Small intestine (tissue), 7 donors: ENCODE measurements at regions not wholly inside any gene's neighbourhood (a gene's known extent, or its start where the extent isn't known, plus 50 kb on each side); places are given as distances from the start of the nearest gene placed in this dataset.
A peak's percentile ranks its signal among the peaks of the same experiment; 100 is the strongest.

ENCODE experiments used
- DNase-seq, 2 donors: peaks; one replicate each; pipeline versions ENCODE4 v3.0.0 to v3.0.0-alpha.2; 2013
- FAIRE-seq: peaks from 2 replicates; lab custom pipeline; 2012; peaks lifted over from hg19 to GRCh38; lab: Jason Lieb, UNC
- H3K27ac ChIP-seq, 3 donors: one replicate each; pipeline ENCODE4 v1.5.1; 2013; ENCODE audit warnings: low read length in 2 of 3, mild to moderate bottlenecking in 2 of 3, control low read depth in 1 of 3, inconsistent platforms in 1 of 3, low read depth in 1 of 3, moderate library complexity in 1 of 3
- H3K27me3 ChIP-seq, 3 donors: one replicate each; pipeline ENCODE4 v1.6.1; 2013; ENCODE audit warnings: low read length in 3 of 3, inconsistent platforms in 1 of 3; ENCODE audit not compliant: control insufficient read depth in 3 of 3, insufficient read depth in 3 of 3
- H3K36me3 ChIP-seq, 3 donors: one replicate each; pipeline ENCODE4 v1.6.1; 2013; ENCODE audit warnings: low read length in 3 of 3, inconsistent platforms in 1 of 3, low read depth in 1 of 3, mild to moderate bottlenecking in 1 of 3, moderate library complexity in 1 of 3; ENCODE audit not compliant: control insufficient read depth in 3 of 3, insufficient read depth in 2 of 3
- H3K4me1 ChIP-seq, 3 donors: one replicate each; pipeline ENCODE4 v1.6.1; 2013; ENCODE audit warnings: low read length in 2 of 3, inconsistent platforms in 1 of 3, low read depth in 1 of 3, mild to moderate bottlenecking in 1 of 3, moderate library complexity in 1 of 3; ENCODE audit not compliant: control insufficient read depth in 3 of 3, insufficient read depth in 2 of 3
- H3K4me3 ChIP-seq, 3 donors: one replicate each; pipeline ENCODE4 v1.5.1; 2013; ENCODE audit warnings: low read length in 3 of 3, control low read depth in 1 of 3, inconsistent platforms in 1 of 3, low read depth in 1 of 3, mild to moderate bottlenecking in 1 of 3, moderate library complexity in 1 of 3
- H3K9me3 ChIP-seq, 2 donors: one replicate each; pipeline ENCODE4 v1.6.1; 2013; ENCODE audit warnings: low read depth in 1 of 2, low read length in 1 of 2; ENCODE audit not compliant: control insufficient read depth in 2 of 2, insufficient read depth in 1 of 2
- WGBS, 3 donors: extraction: QIAGEN DNeasy Blood & Tissue Kit; methylation state at CpG; one replicate each; pipeline ENCODE4 v1.1.7; 2013; 5-methylcytosine and 5-hydroxymethylcytosine counted together
- donor health status: healthy with polysubstance abuse.
- donor health status: control.
- donor health status: control.
- donor health status: Bipolar disorder and iron deficiency.
- donor health status: healthy.

- peak; percentile 63 to 87 for DNase-seq
- H3K36me3 ChIP-seq = no peaks in the 10 kb centered on the region
- H3K9me3 ChIP-seq = no peaks in the 10 kb centered on the region
- no peaks in the 10 kb centered on the region for H3K27me3 ChIP-seq
- 21 to 63% (median 31%) methylated on average over 1 of the region's 1 CpG for WGBS, 3 donors
- H3K27ac ChIP-seq = peak overlapping the region in 1 of 3 donors; percentile 65
- H3K4me3 ChIP-seq = no peak overlapping the region
- H3K4me1 ChIP-seq = peaks cover 0 to 11% (median 0%) of the 10 kb centered on the region in 3 donors
- FAIRE-seq = no peak
Observed at GRCh38 chr12:18919871-18920511, 182.1 kb downstream of the CAPZA3 start.

GRCh38 chr12:18922851-18923250 lies 184.9 kb downstream of the CAPZA3 start:
- Histone ChIP-seq H3K4me3 (no peak overlapping the region), H3K9me3 (no peaks in the 10 kb centered on the region), H3K27ac (no peak overlapping the region), H3K36me3 (no peaks in the 10 kb centered on the region), H3K27me3 (no peaks in the 10 kb centered on the region), H3K4me1 (peaks cover 0 to 11% (median 0%) of the 10 kb centered on the region in 3 donors)
- FAIRE-seq (no peak), DNase-seq (no peak)
- 84 to 88% (median 87%) methylated on average over 4 of the region's 4 CpGs for WGBS, 3 donors

- peaks cover 0 to 11% (median 0%) of the 10 kb centered on the region in 3 donors for H3K4me1 ChIP-seq
- WGBS, 3 donors = 73 to 82% (median 80%) methylated on average over 3 of the region's 3 CpGs
- no peak overlapping the region for H3K27ac ChIP-seq
- no peaks in the 10 kb centered on the region for H3K9me3 ChIP-seq
- DNase-seq (no peak), FAIRE-seq (no peak)
- H3K4me3 ChIP-seq = no peak overlapping the region
- no peaks in the 10 kb centered on the region for H3K36me3 ChIP-seq
- no peaks in the 10 kb centered on the region for H3K27me3 ChIP-seq
Observed at GRCh38 chr12:18923721-18924120, 185.8 kb downstream of the CAPZA3 start.

- DNase-seq = no peak
- WGBS, 3 donors = 92 to 94% (median 93%) methylated on average over 7 of the region's 7 CpGs
- no peaks in the 10 kb centered on the region for H3K4me1 ChIP-seq
- H3K27me3 ChIP-seq = no peaks in the 10 kb centered on the region
- H3K27ac ChIP-seq = no peak overlapping the region
- FAIRE-seq = no peak
- H3K36me3 ChIP-seq = no peaks in the 10 kb centered on the region
- H3K9me3 ChIP-seq = peaks cover 0 to 5% of the 10 kb centered on the region in 2 donors
- no peak overlapping the region for H3K4me3 ChIP-seq
Observed at GRCh38 chr12:18926188-18926587, 188.3 kb downstream of the CAPZA3 start.

- H3K4me3 ChIP-seq = no peak overlapping the region
- no peaks in the 10 kb centered on the region for H3K27me3 ChIP-seq
- FAIRE-seq (no peak), DNase-seq (no peak)
- H3K36me3 ChIP-seq = no peaks in the 10 kb centered on the region
- no peak overlapping the region for H3K27ac ChIP-seq
- no peaks in the 10 kb centered on the region for H3K4me1 ChIP-seq
- H3K9me3 ChIP-seq = peaks cover 0 to 5% of the 10 kb centered on the region in 2 donors
- 77 to 87% (median 82%) methylated on average over 2 of the region's 2 CpGs for WGBS, 3 donors
Observed at GRCh38 chr12:18932211-18932610, 194.3 kb downstream of the CAPZA3 start.

- FAIRE-seq (no peak), DNase-seq (no peak)
- Histone ChIP-seq H3K36me3 (no peaks in the 10 kb centered on the region), H3K27ac (no peak overlapping the region), H3K27me3 (no peaks in the 10 kb centered on the region), H3K9me3 (peaks cover 0 to 5% of the 10 kb centered on the region in 2 donors), H3K4me1 (no peaks in the 10 kb centered on the region), H3K4me3 (no peak overlapping the region)
- WGBS, 3 donors = 41 to 67% (median 48%) methylated on average over 2 of the region's 2 CpGs
Observed at GRCh38 chr12:18932715-18933114, 194.8 kb downstream of the CAPZA3 start.

GRCh38 chr12:18935371-18935965 lies 194.1 kb upstream of the PLEKHA5 start:
- DNase-seq (no peak), FAIRE-seq (no peak)
- Histone ChIP-seq H3K4me1 (no peaks in the 10 kb centered on the region), H3K27me3 (no peaks in the 10 kb centered on the region), H3K27ac (no peak overlapping the region), H3K9me3 (no peaks in the 10 kb centered on the region), H3K4me3 (no peak overlapping the region), H3K36me3 (no peaks in the 10 kb centered on the region)
- 73 to 94% (median 88%) methylated on average over 1 of the region's 1 CpG for WGBS, 3 donors

- WGBS, 3 donors = 89 to 94% (median 89%) methylated on average over 1 of the region's 1 CpG
- no peaks in the 10 kb centered on the region for H3K4me1 ChIP-seq
- FAIRE-seq (no peak), DNase-seq (no peak)
- no peak overlapping the region for H3K4me3 ChIP-seq
- H3K9me3 ChIP-seq = no peaks in the 10 kb centered on the region
- no peaks in the 10 kb centered on the region for H3K36me3 ChIP-seq
- no peaks in the 10 kb centered on the region for H3K27me3 ChIP-seq
- no peak overlapping the region for H3K27ac ChIP-seq
Observed at GRCh38 chr12:18939051-18939450, 190.5 kb upstream of the PLEKHA5 start.
